ENCODE measurements at regions not wholly inside any gene's neighbourhood (a gene's known extent, or its start where the extent isn't known, plus 50 kb on each side); places are given as distances from the start of the nearest gene placed in this dataset.
"Not testable (repeated sequence)": the region's sequence is repeated elsewhere in the genome, so short reads cannot be mapped to it uniquely, and the experiment has no call there.

GRCh38 chr14:106334428-106335109, 808.2 kb downstream of the TMEM121 start:
- not testable (repeated sequence) for DNase-seq (ENCODE audit: extremely low read depth in 1 of 11, low read depth in 9 of 11, low spot score in 4 of 11)

- not testable (repeated sequence) for DNase-seq (ENCODE audit: extremely low read depth in 1 of 11, low read depth in 9 of 11, low spot score in 4 of 11)
These were observed 808.7 kb downstream of the TMEM121 start for GRCh38 chr14:106335110-106335429.

- not testable (repeated sequence) for DNase-seq (ENCODE audit: extremely low read depth in 1 of 11, low read depth in 9 of 11, low spot score in 4 of 11)
These were observed 812.4 kb downstream of the TMEM121 start for GRCh38 chr14:106338775-106339174.

- DNase-seq (ENCODE audit: extremely low read depth in 1 of 11, low read depth in 9 of 11, low spot score in 4 of 11), result not testable (repeated sequence)
These were observed 814.3 kb downstream of the TMEM121 start for GRCh38 chr14:106340658-106341057.

- DNase-seq (ENCODE audit: extremely low read depth in 1 of 11, low read depth in 9 of 11, low spot score in 4 of 11), result not testable (repeated sequence)
These were observed 814.8 kb downstream of the TMEM121 start for GRCh38 chr14:106341161-106341560.

GRCh38 chr14:106343626-106344025, 817.2 kb downstream of the TMEM121 start:
- no peak for DNase-seq (ENCODE audit: extremely low read depth in 1 of 11, low read depth in 9 of 11, low spot score in 4 of 11)

- not testable (repeated sequence) for DNase-seq (ENCODE audit: extremely low read depth in 1 of 11, low read depth in 9 of 11, low spot score in 4 of 11)
These were observed 817.8 kb downstream of the TMEM121 start for GRCh38 chr14:106344065-106344614.

GRCh38 chr14:106344791-106345479, 818.6 kb downstream of the TMEM121 start:
- DNase-seq (ENCODE audit: extremely low read depth in 1 of 11, low read depth in 9 of 11, low spot score in 4 of 11), result not testable (repeated sequence)

- DNase-seq (ENCODE audit: extremely low read depth in 1 of 11, low read depth in 9 of 11, low spot score in 4 of 11), result no peak
These were observed 819.7 kb downstream of the TMEM121 start for GRCh38 chr14:106346084-106346483.

GRCh38 chr14:106346534-106347290, 820.3 kb downstream of the TMEM121 start:
- DNase-seq (ENCODE audit: extremely low read depth in 1 of 11, low read depth in 9 of 11, low spot score in 4 of 11), result no peak

GRCh38 chr14:106347291-106347778, 821.0 kb downstream of the TMEM121 start:
- no peak for DNase-seq (ENCODE audit: extremely low read depth in 1 of 11, low read depth in 9 of 11, low spot score in 4 of 11)

- no peak for DNase-seq (ENCODE audit: extremely low read depth in 1 of 11, low read depth in 9 of 11, low spot score in 4 of 11)
These were observed 821.7 kb downstream of the TMEM121 start for GRCh38 chr14:106347890-106348755.

GRCh38 chr14:106348873-106349540, 822.6 kb downstream of the TMEM121 start:
- DNase-seq (ENCODE audit: extremely low read depth in 1 of 11, low read depth in 9 of 11, low spot score in 4 of 11), result not testable (repeated sequence)

GRCh38 chr14:106349678-106350457, 823.5 kb downstream of the TMEM121 start:
- DNase-seq (ENCODE audit: extremely low read depth in 1 of 11, low read depth in 9 of 11, low spot score in 4 of 11), result not testable (repeated sequence)

GRCh38 chr14:106355007-106355791, 828.8 kb downstream of the TMEM121 start:
- not testable (repeated sequence) for DNase-seq (ENCODE audit: extremely low read depth in 1 of 11, low read depth in 9 of 11, low spot score in 4 of 11)

GRCh38 chr14:106355881-106356642, 829.7 kb downstream of the TMEM121 start:
- not testable (repeated sequence) for DNase-seq (ENCODE audit: extremely low read depth in 1 of 11, low read depth in 9 of 11, low spot score in 4 of 11)

All from renal cortex interstitium (tissue), 11 donors.